ENCODE measurements at regions not wholly inside any gene's neighbourhood (a gene's known extent, or its start where the extent isn't known, plus 50 kb on each side); places are given as distances from the start of the nearest gene placed in this dataset.

DNA sequence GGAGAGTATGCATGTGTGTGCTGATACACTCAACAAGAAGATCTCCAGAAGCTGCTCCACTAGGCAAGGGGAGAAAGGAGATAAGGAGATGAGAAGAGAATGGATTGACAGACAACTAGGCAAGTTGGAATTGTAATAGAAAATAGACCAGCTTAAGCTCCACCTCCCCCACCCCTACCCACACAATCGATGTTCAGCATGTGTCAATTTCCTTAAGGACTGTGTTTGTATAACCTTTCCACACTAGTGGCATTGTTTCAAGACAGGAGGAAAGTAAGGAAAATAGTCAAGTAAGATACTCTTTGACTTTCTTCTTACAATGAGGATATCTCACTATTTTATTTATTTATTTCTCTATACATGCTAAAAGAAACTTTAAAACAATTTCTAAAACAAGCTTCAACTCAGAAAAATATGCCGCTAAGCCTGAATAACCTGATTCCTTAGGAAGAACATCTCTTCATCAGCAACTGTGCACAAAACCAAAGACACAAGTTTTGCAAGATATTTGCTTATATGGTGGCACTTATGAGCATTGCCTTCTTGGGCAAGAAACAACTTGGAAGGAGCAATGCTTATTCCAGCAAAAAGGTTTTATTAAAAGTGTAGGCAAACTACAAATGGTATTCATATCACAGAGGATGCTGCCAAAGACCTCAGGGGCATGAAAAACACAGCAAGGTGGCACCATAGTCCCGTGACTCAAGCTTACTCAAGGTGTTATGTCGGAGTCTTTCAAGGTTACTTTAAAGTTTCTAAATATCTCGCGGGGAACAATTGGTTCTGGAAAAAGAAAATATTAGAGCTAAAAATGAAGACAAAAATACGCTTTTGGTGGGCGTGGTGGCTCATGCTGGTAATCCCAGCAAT is 249.1 kb downstream of the COL12A1 start:
- TF ChIP-seq CTCF (IDR thresholded peaks at IDR 0.05) (no peak), POLR2A (IDR thresholded peaks at IDR 0.05) (no peak)

Data from upper lobe of left lung (tissue), 4 donors.